ENCODE measurements at regions not wholly inside any gene's neighbourhood (a gene's known extent, or its start where the extent isn't known, plus 50 kb on each side); places are given as distances from the start of the nearest gene placed in this dataset.
"Not testable (repeated sequence)": the region's sequence is repeated elsewhere in the genome, so short reads cannot be mapped to it uniquely, and the experiment has no call there.

- DNase-seq (peak; percentile 10), ATAC-seq (ENCODE audit: low read depth) (no peak)
- no peak overlapping the region for H3K56ac ChIP-seq (ENCODE audit: extremely low read depth, insufficient read depth, low read length)
- H3K4me2 ChIP-seq (ENCODE audit: low read depth, low read length) = no peak overlapping the region
- dilution Hi-C loops (cut with HindIII; ENCODE audit: low sequenced_read_pairs, unreplicated experiment) = no loop called here
- no CpG with 5 or more reads among the region's 2 CpGs for WGBS, 2 experiments (ENCODE audit: extremely low coverage in 2 of 2, insufficient read length in 1 of 2)
- H3K4me3 ChIP-seq (ENCODE audit: insufficient read depth, low read depth, low read length) = no peak overlapping the region
- H3K14ac ChIP-seq (replicated peaks; ENCODE audit: low read depth, low read length) = no peak overlapping the region
- H3K18ac ChIP-seq (ENCODE audit: low read depth, low read length) = no peak overlapping the region
- no peak overlapping the region for H2AK9ac ChIP-seq (replicated peaks; ENCODE audit: low read depth, low read length, poor library complexity)
- H4K5ac ChIP-seq (ENCODE audit: low read depth, low read length) = no peak overlapping the region
- H2BK20ac ChIP-seq (ENCODE audit: low read depth, low read length) = no peak overlapping the region
- H3K4me1 ChIP-seq (ENCODE audit: control insufficient read depth, insufficient read depth, low read length) = no peaks in the 10 kb centered on the region
- no peak overlapping the region for H4K91ac ChIP-seq (ENCODE audit: insufficient read depth, low read depth, low read length)
- in situ Hi-C loops (cut with MboI; ENCODE audit: low sequenced_read_pairs) = no loop called here
- no peak overlapping the region for H2AFZ ChIP-seq (replicated peaks; ENCODE audit: low read length, poor library complexity)
- no peaks in the 10 kb centered on the region for H3K27me3 ChIP-seq (ENCODE audit: control insufficient read depth, insufficient read depth, low read length)
- H2BK5ac ChIP-seq (ENCODE audit: low read depth, low read length, poor library complexity, severe bottlenecking) = no peak overlapping the region
- no peaks in the 10 kb centered on the region for H3K79me1 ChIP-seq (ENCODE audit: low read depth in 1 of 2, low read length in 2 of 2)
- intact Hi-C loops (cut with micrococcal nuclease) = no loop called here
- H2BK120ac ChIP-seq (ENCODE audit: low read depth, low read length) = no peak overlapping the region
- H3K4ac ChIP-seq (ENCODE audit: low read depth, low read length) = no peak overlapping the region
- TF ChIP-seq CHD1 (IDR thresholded peaks at IDR 0.05; ENCODE audit: low read depth, low read length) (no peak), FOS (IDR thresholded peaks at IDR 0.05; ENCODE audit: low read depth, low read length) (peak; percentile 48)
- H3K36me3 ChIP-seq (ENCODE audit: control insufficient read depth, insufficient read depth, low read length) = no peaks in the 10 kb centered on the region
- H3K9ac ChIP-seq (ENCODE audit: low read depth, low read length) = no peak overlapping the region
- no peaks in the 10 kb centered on the region for H3K9me3 ChIP-seq (ENCODE audit: control insufficient read depth, insufficient read depth, low read length)
- H3K23ac ChIP-seq (ENCODE audit: low read depth, low read length) = no peak overlapping the region
- BruUV-seq (replicated peaks) = no TSS peak
- H2AK5ac ChIP-seq (ENCODE audit: low read depth, low read length) = no peak overlapping the region
- H4K20me1 ChIP-seq (ENCODE audit: insufficient read depth, low read length) = no peaks in the 10 kb centered on the region
- H2BK15ac ChIP-seq (ENCODE audit: low read depth, low read length) = no peak overlapping the region
- POLR2A ChIA-PET (ENCODE audit: unreplicated experiment) = no interaction called here
- CTCF ChIA-PET = no interaction called here
- H3K9me1 ChIP-seq (ENCODE audit: insufficient read depth, low read length) = no peaks in the 10 kb centered on the region
- no peak overlapping the region for H4K8ac ChIP-seq (ENCODE audit: low read depth in 2 of 2, low read length in 2 of 2)
- no peak overlapping the region for H3K27ac ChIP-seq (ENCODE audit: insufficient read depth, low read length)
These were observed 434.6 kb downstream of the PCDH11X start for GRCh38 chrX:92213786-92214185.

- H4K91ac ChIP-seq (ENCODE audit: insufficient read depth, low read depth, low read length); H3K4me3 ChIP-seq (ENCODE audit: insufficient read depth, low read depth, low read length); dilution Hi-C loops (cut with HindIII; ENCODE audit: low sequenced_read_pairs, unreplicated experiment); POLR2A ChIA-PET (ENCODE audit: unreplicated experiment); H3K27me3 ChIP-seq (ENCODE audit: control insufficient read depth, insufficient read depth, low read length); ATAC-seq (ENCODE audit: low read depth); H3K4me1 ChIP-seq (ENCODE audit: control insufficient read depth, insufficient read depth, low read length); H3K14ac ChIP-seq (replicated peaks; ENCODE audit: low read depth, low read length); BruUV-seq (replicated peaks); H3K9ac ChIP-seq (ENCODE audit: low read depth, low read length); H2AFZ ChIP-seq (replicated peaks; ENCODE audit: low read length, poor library complexity); H4K20me1 ChIP-seq (ENCODE audit: insufficient read depth, low read length); H4K8ac ChIP-seq (ENCODE audit: low read depth in 2 of 2, low read length in 2 of 2); H3K27ac ChIP-seq (ENCODE audit: insufficient read depth, low read length); H3K9me1 ChIP-seq (ENCODE audit: insufficient read depth, low read length); CTCF ChIA-PET; H3K23ac ChIP-seq (ENCODE audit: low read depth, low read length); H3K4ac ChIP-seq (ENCODE audit: low read depth, low read length); H3K9me3 ChIP-seq (ENCODE audit: control insufficient read depth, insufficient read depth, low read length); H3K56ac ChIP-seq (ENCODE audit: extremely low read depth, insufficient read depth, low read length); H2BK120ac ChIP-seq (ENCODE audit: low read depth, low read length); H3K36me3 ChIP-seq (ENCODE audit: control insufficient read depth, insufficient read depth, low read length); H2AK5ac ChIP-seq (ENCODE audit: low read depth, low read length); H2AK9ac ChIP-seq (replicated peaks; ENCODE audit: low read depth, low read length, poor library complexity); H3K18ac ChIP-seq (ENCODE audit: low read depth, low read length); H2BK20ac ChIP-seq (ENCODE audit: low read depth, low read length); H3K4me2 ChIP-seq (ENCODE audit: low read depth, low read length); H4K5ac ChIP-seq (ENCODE audit: low read depth, low read length); H2BK5ac ChIP-seq (ENCODE audit: low read depth, low read length, poor library complexity, severe bottlenecking); H3K79me1 ChIP-seq (ENCODE audit: low read depth in 1 of 2, low read length in 2 of 2); intact Hi-C loops (cut with micrococcal nuclease); H2BK15ac ChIP-seq (ENCODE audit: low read depth, low read length); in situ Hi-C loops (cut with MboI; ENCODE audit: low sequenced_read_pairs); DNase-seq: not testable (repeated sequence)
- WGBS, 2 experiments (ENCODE audit: extremely low coverage in 2 of 2, insufficient read length in 1 of 2) = 100% methylated on average over 2 of the region's 21 CpGs; no CpG with 5 or more reads in 1 of the 2 experiments
These were observed 435.8 kb downstream of the PCDH11X start for GRCh38 chrX:92215011-92215410.
